Hematopoietic multipotent progenitor cell treated with erythropoietin and hydrocortisone succinate and interleukin-3 and kit ligand, for 4 days (in vitro differentiated cells): ENCODE measurements at regions not wholly inside any gene's neighbourhood (a gene's known extent, or its start where the extent isn't known, plus 50 kb on each side); places are given as distances from the start of the nearest gene placed in this dataset.
A peak's percentile ranks its signal among the peaks of the same experiment; 100 is the strongest.

Experiments used
- DNase-seq: peaks from one replicate; pipeline ENCODE4 v3.0.0-alpha.2; 2015

GRCh38 chr18:79611040-79611681 lies 68.4 kb upstream of the CTDP1 start:
- no peak for DNase-seq

GRCh38 chr18:79612291-79613108 lies 67.1 kb upstream of the CTDP1 start:
- DNase-seq = no peak

GRCh38 chr18:79613186-79613931 lies 66.2 kb upstream of the CTDP1 start:
- no peak for DNase-seq

GRCh38 chr18:79614211-79614955 lies 65.2 kb upstream of the CTDP1 start:
- DNase-seq = no peak

- no peak for DNase-seq
These were observed 64.5 kb upstream of the CTDP1 start for GRCh38 chr18:79615091-79615490.

- no peak for DNase-seq
These were observed 64.0 kb upstream of the CTDP1 start for GRCh38 chr18:79615586-79615985.

- no peak for DNase-seq
These were observed 62.7 kb upstream of the CTDP1 start for GRCh38 chr18:79616651-79617510.

GRCh38 chr18:79617511-79618500 lies 61.8 kb upstream of the CTDP1 start:
- DNase-seq = no peak

GRCh38 chr18:79620576-79621165 lies 58.9 kb upstream of the CTDP1 start:
- no peak for DNase-seq

- DNase-seq = no peak
These were observed 58.1 kb upstream of the CTDP1 start for GRCh38 chr18:79621501-79621900.

GRCh38 chr18:79622004-79622403 lies 57.6 kb upstream of the CTDP1 start:
- DNase-seq = no peak

- peak; percentile 47 for DNase-seq
These were observed 55.0 kb upstream of the CTDP1 start for GRCh38 chr18:79624356-79625170.

- peak; percentile 83 for DNase-seq
These were observed 54.2 kb upstream of the CTDP1 start for GRCh38 chr18:79625195-79625923.

- no peak for DNase-seq
These were observed 53.6 kb upstream of the CTDP1 start for GRCh38 chr18:79625924-79626561.

- DNase-seq = no peak
These were observed 52.5 kb upstream of the CTDP1 start for GRCh38 chr18:79626905-79627749.

- no peak for DNase-seq
These were observed 51.8 kb upstream of the CTDP1 start for GRCh38 chr18:79627750-79628294.
